Panc1 (cell line): ENCODE measurements at regions not wholly inside any gene's neighbourhood (a gene's known extent, or its start where the extent isn't known, plus 50 kb on each side); places are given as distances from the start of the nearest gene placed in this dataset.

Experiments
- POLR2AphosphoS5 ChIP-seq: IDR thresholded peaks from 2 replicates; pipeline ENCODE4 v1.6.1; 2012; ENCODE audit warnings: mild to moderate bottlenecking, low read depth, low read length, moderate library complexity
- TF ChIP-seq, protein P1 (sequence below): fragments of 450-650 bp; IDR thresholded peaks from 2 replicates; pipeline ENCODE4 v1.5.1; 2017; ENCODE audit warnings: mild to moderate bottlenecking

DNA sequence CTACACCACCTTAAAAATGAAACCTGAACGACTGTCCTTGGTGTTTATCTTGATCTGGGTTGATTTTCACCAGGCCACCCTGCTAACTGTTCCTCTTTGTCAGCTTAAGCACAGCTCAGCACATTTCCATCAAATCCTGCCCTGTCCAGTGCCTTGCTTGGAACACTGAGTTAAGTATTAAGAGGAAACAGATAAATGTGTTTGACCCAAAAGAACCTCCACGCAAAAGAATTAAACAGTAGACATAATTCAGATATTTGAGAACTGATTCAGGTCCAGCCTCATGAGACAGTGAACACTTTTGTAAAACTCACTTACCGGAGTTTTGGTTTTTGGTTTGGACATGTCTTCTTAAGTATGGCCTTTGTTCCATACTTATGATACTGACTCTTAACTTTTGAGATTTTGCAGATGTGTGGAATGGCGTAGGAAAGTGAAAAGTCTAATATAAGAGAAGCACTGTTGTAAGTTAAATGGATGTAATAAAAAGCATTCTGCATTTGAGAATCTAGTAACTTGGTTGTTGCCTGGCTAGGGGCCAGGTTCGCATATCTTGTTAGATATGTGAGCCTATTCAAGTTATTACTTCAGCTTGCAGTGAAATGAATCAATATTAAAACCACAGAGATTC, 88.9 kb upstream of the SERPINE2 start:
- no peak for TF ChIP-seq POLR2AphosphoS5
- TF ChIP-seq, protein P1, sequence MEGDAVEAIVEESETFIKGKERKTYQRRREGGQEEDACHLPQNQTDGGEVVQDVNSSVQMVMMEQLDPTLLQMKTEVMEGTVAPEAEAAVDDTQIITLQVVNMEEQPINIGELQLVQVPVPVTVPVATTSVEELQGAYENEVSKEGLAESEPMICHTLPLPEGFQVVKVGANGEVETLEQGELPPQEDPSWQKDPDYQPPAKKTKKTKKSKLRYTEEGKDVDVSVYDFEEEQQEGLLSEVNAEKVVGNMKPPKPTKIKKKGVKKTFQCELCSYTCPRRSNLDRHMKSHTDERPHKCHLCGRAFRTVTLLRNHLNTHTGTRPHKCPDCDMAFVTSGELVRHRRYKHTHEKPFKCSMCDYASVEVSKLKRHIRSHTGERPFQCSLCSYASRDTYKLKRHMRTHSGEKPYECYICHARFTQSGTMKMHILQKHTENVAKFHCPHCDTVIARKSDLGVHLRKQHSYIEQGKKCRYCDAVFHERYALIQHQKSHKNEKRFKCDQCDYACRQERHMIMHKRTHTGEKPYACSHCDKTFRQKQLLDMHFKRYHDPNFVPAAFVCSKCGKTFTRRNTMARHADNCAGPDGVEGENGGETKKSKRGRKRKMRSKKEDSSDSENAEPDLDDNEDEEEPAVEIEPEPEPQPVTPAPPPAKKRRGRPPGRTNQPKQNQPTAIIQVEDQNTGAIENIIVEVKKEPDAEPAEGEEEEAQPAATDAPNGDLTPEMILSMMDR = no peak
